ENCODE measurements at regions not wholly inside any gene's neighbourhood (a gene's known extent, or its start where the extent isn't known, plus 50 kb on each side); places are given as distances from the start of the nearest gene placed in this dataset.

DNA sequence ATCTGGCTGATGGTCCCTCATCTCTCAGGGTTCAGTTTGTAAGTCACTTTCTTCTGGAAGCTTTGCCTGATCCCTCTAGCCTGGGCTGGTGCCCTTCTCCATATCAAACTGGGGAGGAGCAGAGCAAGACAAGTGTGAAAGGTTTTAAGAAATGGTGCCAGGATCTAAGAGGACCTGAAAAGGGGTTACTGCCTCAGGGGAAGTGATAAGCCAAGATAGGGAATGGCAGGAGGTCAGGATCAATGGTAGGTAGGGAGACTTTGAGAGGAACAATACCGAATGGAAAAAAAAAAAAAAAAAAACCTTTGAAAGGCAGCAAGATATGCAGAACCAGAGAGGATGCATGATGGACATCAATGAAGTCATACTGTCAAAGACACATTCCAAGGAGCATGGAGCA, 67.5 kb upstream of the TLR4 start:
- TF ChIP-seq, protein P1, sequence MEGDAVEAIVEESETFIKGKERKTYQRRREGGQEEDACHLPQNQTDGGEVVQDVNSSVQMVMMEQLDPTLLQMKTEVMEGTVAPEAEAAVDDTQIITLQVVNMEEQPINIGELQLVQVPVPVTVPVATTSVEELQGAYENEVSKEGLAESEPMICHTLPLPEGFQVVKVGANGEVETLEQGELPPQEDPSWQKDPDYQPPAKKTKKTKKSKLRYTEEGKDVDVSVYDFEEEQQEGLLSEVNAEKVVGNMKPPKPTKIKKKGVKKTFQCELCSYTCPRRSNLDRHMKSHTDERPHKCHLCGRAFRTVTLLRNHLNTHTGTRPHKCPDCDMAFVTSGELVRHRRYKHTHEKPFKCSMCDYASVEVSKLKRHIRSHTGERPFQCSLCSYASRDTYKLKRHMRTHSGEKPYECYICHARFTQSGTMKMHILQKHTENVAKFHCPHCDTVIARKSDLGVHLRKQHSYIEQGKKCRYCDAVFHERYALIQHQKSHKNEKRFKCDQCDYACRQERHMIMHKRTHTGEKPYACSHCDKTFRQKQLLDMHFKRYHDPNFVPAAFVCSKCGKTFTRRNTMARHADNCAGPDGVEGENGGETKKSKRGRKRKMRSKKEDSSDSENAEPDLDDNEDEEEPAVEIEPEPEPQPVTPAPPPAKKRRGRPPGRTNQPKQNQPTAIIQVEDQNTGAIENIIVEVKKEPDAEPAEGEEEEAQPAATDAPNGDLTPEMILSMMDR (conservative IDR thresholded peaks at IDR 0.05; ENCODE audit: low read length) = no peak
- TF ChIP-seq EZH2phosphoT487 (IDR thresholded peaks at IDR 0.05; ENCODE audit: borderline replicate concordance, low read depth, low read length) = no peak
